Stomach (tissue), 8 donors: ENCODE measurements at regions not wholly inside any gene's neighbourhood (a gene's known extent, or its start where the extent isn't known, plus 50 kb on each side); places are given as distances from the start of the nearest gene placed in this dataset.

Experiments
- DNase-seq, 2 donors: peaks; one replicate each; pipeline versions ENCODE4 v3.0.0 to v3.0.0-alpha.2; 2013 to 2019
- H3K27ac ChIP-seq, 5 donors: fragments of 200-600 bp in 4 of 5; sonication (generic) in 4 of 5; one replicate each; pipeline ENCODE4 v1.5.1; 2013 to 2019; ENCODE audit warnings: mild to moderate bottlenecking in 1 of 5, moderate library complexity in 1 of 5
- H3K27me3 ChIP-seq, 3 donors: fragments of 200-600 bp; sonication (generic); one replicate each; pipeline ENCODE4 v1.5.1; 2017 to 2019; ENCODE audit warnings: mixed run types in 1 of 3
- H3K36me3 ChIP-seq, 4 donors: fragments of 200-600 bp; sonication (generic); 1 replicate in 3 of 4; 2 replicates in 1 of 4; pipeline ENCODE4 v1.5.1; 2016 to 2019
- H3K4me1 ChIP-seq, 4 donors: fragments of 200-600 bp; sonication (generic); one replicate each; pipeline ENCODE4 v1.5.1; 2016 to 2019
- H3K4me3 ChIP-seq, 4 donors: fragments of 200-600 bp; sonication (generic) in 3 of 4; one replicate each; pipeline ENCODE4 v1.5.1; 2016 to 2019; ENCODE audit warnings: mild to moderate bottlenecking in 1 of 4
- H3K9me3 ChIP-seq, 4 donors: fragments of 200-600 bp; sonication (generic); one replicate each; pipeline ENCODE4 v1.5.1; 2016 to 2019
- CTCF ChIP-seq, 7 experiments: fragments of 450-650 bp in 4 of 7; fragments of 200-600 bp in 3 of 7; sonication (generic) in 3 of 7; IDR thresholded peaks; one replicate each; pipeline ENCODE4 v1.5.1; 2016 to 2019; ENCODE audit warnings: antibody characterized with exemption in 7 of 7, control low read depth in 2 of 7, mild to moderate bottlenecking in 1 of 7
- EP300 ChIP-seq: sonication (generic); formaldehyde crosslinking; IDR thresholded peaks from one replicate; pipeline ENCODE4 v1.6.1; 2017; ENCODE audit warnings: antibody characterized with exemption
- POLR2A ChIP-seq, 4 donors: fragments of 450-650 bp; IDR thresholded peaks; one replicate each; pipeline ENCODE4 v1.6.1; 2016; ENCODE audit warnings: antibody characterized with exemption in 4 of 4, control low read depth in 2 of 4, mild to moderate bottlenecking in 1 of 4, moderate library complexity in 1 of 4
- POLR2AphosphoS5 ChIP-seq, 3 donors: sonication (generic); formaldehyde crosslinking; IDR thresholded peaks; one replicate each; pipeline ENCODE4 v1.6.1; 2016; ENCODE audit warnings: antibody characterized with exemption in 3 of 3
- WGBS, 5 donors: extraction: QIAGEN DNeasy Blood & Tissue Kit in 3 of 5; methylation state at CpG; one replicate each; pipeline versions ENCODE4 v1.1.5 to v1.1.7; 2013 to 2018; 5-methylcytosine and 5-hydroxymethylcytosine counted together
- intact Hi-C: fragments of 100-400 bp; cut with DNase I; formaldehyde crosslinking; loops from one replicate; pipeline ENCODE4 v1.15.1; 2023; ENCODE audit warnings: low total_unique reads
- donor health status: healthy with polysubstance abuse.
- donor health status: Bipolar disorder and iron deficiency.
- donor health status: healthy.

- no peak overlapping the region for H3K27ac ChIP-seq
- H3K4me1 ChIP-seq, result no peaks in the 10 kb centered on the region
- intact Hi-C loops, result no loop called here
- no peak for TF ChIP-seq EP300
- TF ChIP-seq POLR2AphosphoS5 (IDR thresholded peaks at IDR 0.05), result no peak
- TF ChIP-seq CTCF (IDR thresholded peaks at IDR 0.05), result no peak
- H3K27me3 ChIP-seq, result no peaks in the 10 kb centered on the region
- no peaks in the 10 kb centered on the region for H3K36me3 ChIP-seq
- H3K9me3 ChIP-seq, result no peaks in the 10 kb centered on the region
- no peak overlapping the region for H3K4me3 ChIP-seq
- DNase-seq, result no peak
- 82 to 100% (median 93%) methylated on average over 1 of the region's 1 CpG for WGBS, 5 donors
These were observed 138.9 kb upstream of the PTCHD1 start for GRCh38 chrX:23195761-23196160.

- 50 to 82% (median 77%) methylated on average over 1 of the region's 1 CpG for WGBS, 5 donors
These were observed 132.9 kb upstream of the PTCHD1 start for GRCh38 chrX:23201706-23202105.

GRCh38 chrX:23202326-23202725 is 132.3 kb upstream of the PTCHD1 start:
- Histone ChIP-seq H3K27ac (no peak overlapping the region), H3K9me3 (no peaks in the 10 kb centered on the region), H3K4me3 (no peak overlapping the region), H3K36me3 (no peaks in the 10 kb centered on the region), H3K4me1 (no peaks in the 10 kb centered on the region), H3K27me3 (no peaks in the 10 kb centered on the region)
- no peak for DNase-seq
- TF ChIP-seq CTCF (IDR thresholded peaks at IDR 0.05), result no peak
- no peak for TF ChIP-seq POLR2A (IDR thresholded peaks at IDR 0.05)
- TF ChIP-seq POLR2AphosphoS5 (IDR thresholded peaks at IDR 0.05), result no peak
- no peak for TF ChIP-seq EP300
- WGBS, 5 donors, result 22 to 61% (median 39%) methylated on average over 4 of the region's 4 CpGs
- intact Hi-C loops, result no loop called here

More at GRCh38 chrX:23201706-23202105, 132.9 kb upstream of the PTCHD1 start:
- Histone ChIP-seq H3K27ac (no peak overlapping the region), H3K4me3 (no peak overlapping the region), H3K27me3 (no peaks in the 10 kb centered on the region), H3K9me3 (no peaks in the 10 kb centered on the region), H3K4me1 (no peaks in the 10 kb centered on the region), H3K36me3 (no peaks in the 10 kb centered on the region)
- intact Hi-C loops, result no loop called here
- TF ChIP-seq CTCF (IDR thresholded peaks at IDR 0.05) (no peak), EP300 (no peak), POLR2AphosphoS5 (IDR thresholded peaks at IDR 0.05) (no peak)
- DNase-seq, result no peak

GRCh38 chrX:23223169-23223568 is 111.5 kb upstream of the PTCHD1 start:
- intact Hi-C loops, result no loop called here
- no peak for DNase-seq
- TF ChIP-seq POLR2AphosphoS5 (IDR thresholded peaks at IDR 0.05), result no peak
- TF ChIP-seq POLR2A (IDR thresholded peaks at IDR 0.05), result no peak
- no peak for TF ChIP-seq CTCF (IDR thresholded peaks at IDR 0.05)
- TF ChIP-seq EP300, result no peak
- 76 to 91% (median 84%) methylated on average over 5 of the region's 5 CpGs for WGBS, 5 donors
- no peaks in the 10 kb centered on the region for H3K27me3 ChIP-seq
- H3K9me3 ChIP-seq, result no peaks in the 10 kb centered on the region
- H3K27ac ChIP-seq, result no peak overlapping the region
- no peaks in the 10 kb centered on the region for H3K4me1 ChIP-seq
- no peaks in the 10 kb centered on the region for H3K36me3 ChIP-seq
- no peak overlapping the region for H3K4me3 ChIP-seq

- H3K9me3 ChIP-seq, result no peaks in the 10 kb centered on the region
- 36 to 67% (median 44%) methylated on average over 3 of the region's 3 CpGs for WGBS, 5 donors
These were observed 106.2 kb upstream of the PTCHD1 start for GRCh38 chrX:23228454-23228853.

More at GRCh38 chrX:23228454-23228853, 106.2 kb upstream of the PTCHD1 start:
- H3K4me3 ChIP-seq, result no peak overlapping the region
- intact Hi-C loops, result no loop called here
- no peaks in the 10 kb centered on the region for H3K36me3 ChIP-seq
- DNase-seq, result no peak
- H3K27ac ChIP-seq, result no peak overlapping the region
- H3K27me3 ChIP-seq, result no peaks in the 10 kb centered on the region
- TF ChIP-seq POLR2A (IDR thresholded peaks at IDR 0.05), result no peak
- no peak for TF ChIP-seq CTCF (IDR thresholded peaks at IDR 0.05)
- TF ChIP-seq EP300, result no peak
- TF ChIP-seq POLR2AphosphoS5 (IDR thresholded peaks at IDR 0.05), result no peak
- H3K4me1 ChIP-seq, result no peaks in the 10 kb centered on the region
